Breast epithelium (tissue), 3 donors: ENCODE measurements at regions not wholly inside any gene's neighbourhood (a gene's known extent, or its start where the extent isn't known, plus 50 kb on each side); places are given as distances from the start of the nearest gene placed in this dataset.

Source experiments
- CTCF ChIP-seq, 3 donors: fragments of 450-650 bp; IDR thresholded peaks; one replicate each; pipeline ENCODE4 v1.5.1; 2016 to 2017; ENCODE audit warnings: antibody characterized with exemption in 3 of 3, mild to moderate bottlenecking in 3 of 3, moderate library complexity in 3 of 3
- POLR2A ChIP-seq: fragments of 450-650 bp; IDR thresholded peaks from one replicate; pipeline ENCODE4 v1.6.1; 2016; ENCODE audit warnings: antibody characterized with exemption, mild to moderate bottlenecking, moderate library complexity

- TF ChIP-seq CTCF (IDR thresholded peaks at IDR 0.05) (no peak), POLR2A (no peak)
These were observed 2463.1 kb downstream of the PCDH9 start for GRCh38 chr13:64767054-64767453.
